Progenitor cell of endocrine pancreas (in vitro differentiated cells): ENCODE measurements at regions not wholly inside any gene's neighbourhood (a gene's known extent, or its start where the extent isn't known, plus 50 kb on each side); places are given as distances from the start of the nearest gene placed in this dataset.

ENCODE experiments used
- DNase-seq: peaks from one replicate; pipeline ENCODE4 v3.0.0; 2021; ENCODE audit warnings: low spot score; ENCODE audit not compliant: unreplicated experiment
- H3K27ac Mint-ChIP-seq: 2 replicates; pipeline ENCODE4 v1.8.0; 2021; ENCODE audit warnings: mild to moderate bottlenecking, moderate library complexity, mixed read lengths
- H3K27me3 Mint-ChIP-seq: 2 replicates; pipeline ENCODE4 v1.8.0; 2021; ENCODE audit warnings: mixed read lengths
- H3K36me3 Mint-ChIP-seq: 2 replicates; pipeline ENCODE4 v1.8.0; 2022; ENCODE audit warnings: mixed read lengths; ENCODE audit not compliant: insufficient read depth
- H3K4me1 Mint-ChIP-seq: 2 replicates; pipeline ENCODE4 v1.8.0; 2021; ENCODE audit warnings: low read depth, mixed read lengths
- H3K4me3 Mint-ChIP-seq: 2 replicates; pipeline ENCODE4 v1.8.0; 2021; ENCODE audit warnings: low read depth, mild to moderate bottlenecking, moderate library complexity, mixed read lengths
- H3K9me3 Mint-ChIP-seq: 2 replicates; pipeline ENCODE4 v1.8.0; 2021; ENCODE audit warnings: low read depth, mixed read lengths
- TF ChIP-seq, protein P1 (sequence below): fragments of 200-600 bp; sonication (generic); IDR thresholded peaks from one replicate; pipeline ENCODE4 v1.5.0; 2021; ENCODE audit warnings: antibody characterized with exemption, mild to moderate bottlenecking; ENCODE audit not compliant: unreplicated experiment

DNA sequence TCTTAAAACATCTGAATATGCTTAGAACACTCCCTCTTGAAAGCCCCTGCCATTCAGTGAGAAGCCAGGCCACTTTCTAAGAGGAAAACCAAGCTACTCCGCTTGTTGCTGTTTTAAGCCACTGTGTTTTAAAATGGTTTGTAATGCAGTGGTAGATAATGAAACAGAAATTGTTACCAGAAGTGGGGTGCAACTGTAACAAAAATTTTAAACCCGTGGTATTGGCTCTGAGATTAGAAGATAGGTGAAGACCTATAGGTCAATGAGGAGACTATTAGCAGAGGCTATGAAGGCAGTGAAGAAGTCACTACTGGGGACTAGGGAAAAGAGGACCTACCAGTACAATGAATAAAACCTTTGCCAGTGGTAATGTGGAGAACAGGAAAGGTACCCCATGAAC lies 266.5 kb downstream of the IRF8 start:
- Mint-ChIP-seq H3K4me1 (no peaks in the 10 kb centered on the region), H3K27me3 (peaks cover 36% of the 10 kb centered on the region), H3K36me3 (peaks cover 2% of the 10 kb centered on the region), H3K4me3 (no peak overlapping the region), H3K9me3 (peaks cover 17% of the 10 kb centered on the region), H3K27ac (no peak overlapping the region)
- DNase-seq, result no peak
- TF ChIP-seq, protein P1, sequence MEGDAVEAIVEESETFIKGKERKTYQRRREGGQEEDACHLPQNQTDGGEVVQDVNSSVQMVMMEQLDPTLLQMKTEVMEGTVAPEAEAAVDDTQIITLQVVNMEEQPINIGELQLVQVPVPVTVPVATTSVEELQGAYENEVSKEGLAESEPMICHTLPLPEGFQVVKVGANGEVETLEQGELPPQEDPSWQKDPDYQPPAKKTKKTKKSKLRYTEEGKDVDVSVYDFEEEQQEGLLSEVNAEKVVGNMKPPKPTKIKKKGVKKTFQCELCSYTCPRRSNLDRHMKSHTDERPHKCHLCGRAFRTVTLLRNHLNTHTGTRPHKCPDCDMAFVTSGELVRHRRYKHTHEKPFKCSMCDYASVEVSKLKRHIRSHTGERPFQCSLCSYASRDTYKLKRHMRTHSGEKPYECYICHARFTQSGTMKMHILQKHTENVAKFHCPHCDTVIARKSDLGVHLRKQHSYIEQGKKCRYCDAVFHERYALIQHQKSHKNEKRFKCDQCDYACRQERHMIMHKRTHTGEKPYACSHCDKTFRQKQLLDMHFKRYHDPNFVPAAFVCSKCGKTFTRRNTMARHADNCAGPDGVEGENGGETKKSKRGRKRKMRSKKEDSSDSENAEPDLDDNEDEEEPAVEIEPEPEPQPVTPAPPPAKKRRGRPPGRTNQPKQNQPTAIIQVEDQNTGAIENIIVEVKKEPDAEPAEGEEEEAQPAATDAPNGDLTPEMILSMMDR, result no peak

DNA sequence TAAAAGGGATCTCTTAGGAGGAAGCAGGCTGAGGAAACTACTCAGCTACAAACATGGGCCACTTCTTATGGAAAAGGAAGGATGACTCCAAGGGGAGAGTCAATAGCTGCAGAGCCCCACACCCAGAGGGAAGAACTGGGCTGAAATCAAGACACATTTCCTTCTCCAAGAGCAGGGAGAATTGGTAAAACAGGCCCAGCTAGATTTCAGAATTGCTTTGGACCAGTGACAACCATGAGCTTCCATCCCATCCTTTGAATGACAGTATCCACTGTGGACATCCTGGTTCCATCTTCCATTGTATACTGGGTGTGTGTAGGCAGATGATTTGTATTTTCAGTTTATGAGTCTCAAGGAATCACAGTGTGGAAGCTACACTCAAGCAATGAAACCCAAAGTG lies 267.5 kb downstream of the IRF8 start:
- no peak for DNase-seq
- H3K4me1 Mint-ChIP-seq, result no peaks in the 10 kb centered on the region
- peaks cover 2% of the 10 kb centered on the region for H3K36me3 Mint-ChIP-seq
- H3K4me3 Mint-ChIP-seq, result no peak overlapping the region
- H3K9me3 Mint-ChIP-seq, result peaks cover 17% of the 10 kb centered on the region
- TF ChIP-seq, protein P1, result no peak
- peaks cover 36% of the 10 kb centered on the region for H3K27me3 Mint-ChIP-seq
- no peak overlapping the region for H3K27ac Mint-ChIP-seq

DNA sequence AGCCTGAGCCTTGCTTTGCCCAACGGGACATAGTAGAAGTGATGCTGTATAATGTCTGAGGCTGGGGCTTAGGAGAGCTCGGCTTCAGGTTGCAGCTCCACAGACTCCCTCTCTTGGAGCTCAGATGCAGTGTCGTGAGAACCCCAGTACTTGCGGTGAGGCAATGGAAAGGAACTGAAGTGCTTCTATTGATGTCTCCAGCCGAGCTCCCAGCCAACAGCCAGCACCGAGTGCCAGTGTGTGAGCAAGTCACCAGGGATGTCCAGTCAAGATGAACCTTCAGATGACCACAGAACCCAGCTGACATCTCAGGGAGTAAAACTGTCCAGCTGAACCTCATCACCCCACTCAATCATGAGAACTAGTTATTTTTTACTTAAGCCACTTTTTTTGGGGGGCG lies 268.1 kb downstream of the IRF8 start:
- Mint-ChIP-seq H3K4me3 (no peak overlapping the region), H3K27ac (no peak overlapping the region), H3K27me3 (peaks cover 36% of the 10 kb centered on the region), H3K9me3 (peaks cover 17% of the 10 kb centered on the region), H3K36me3 (peaks cover 2% of the 10 kb centered on the region), H3K4me1 (no peaks in the 10 kb centered on the region)
- TF ChIP-seq, protein P1, result no peak
- DNase-seq, result no peak

DNA sequence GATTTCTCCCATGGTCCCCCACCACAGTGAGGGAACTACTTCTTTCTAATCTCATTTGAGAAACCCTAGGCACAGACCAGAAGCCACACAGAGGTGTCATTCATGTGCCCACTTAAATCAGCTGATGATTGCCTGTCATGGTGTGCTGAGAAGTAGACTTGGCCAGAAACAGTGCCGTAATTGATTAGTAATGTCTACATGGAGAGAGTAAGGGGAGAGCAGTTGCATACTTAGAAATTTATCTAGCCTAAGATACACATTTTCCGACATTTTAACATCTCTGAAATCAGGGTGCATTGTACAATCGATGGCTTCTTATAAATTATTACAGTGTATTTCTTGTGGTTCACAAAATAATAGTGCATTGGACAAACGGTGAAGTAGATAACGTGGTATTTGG lies 271.8 kb downstream of the IRF8 start:
- TF ChIP-seq, protein P1, result no peak
- no peak for DNase-seq
- Mint-ChIP-seq H3K36me3 (no peaks in the 10 kb centered on the region), H3K4me1 (no peaks in the 10 kb centered on the region), H3K27ac (no peak overlapping the region), H3K4me3 (no peak overlapping the region), H3K27me3 (peaks cover 46% of the 10 kb centered on the region), H3K9me3 (peaks cover 7% of the 10 kb centered on the region)

- Mint-ChIP-seq H3K36me3 (no peaks in the 10 kb centered on the region), H3K9me3 (peaks cover under 1% of the 10 kb centered on the region), H3K4me3 (no peak overlapping the region), H3K27ac (no peak overlapping the region), H3K27me3 (peaks cover 46% of the 10 kb centered on the region), H3K4me1 (no peaks in the 10 kb centered on the region)
- DNase-seq, result no peak
- TF ChIP-seq, protein P1, result no peak
Measured at GRCh38 chr16:86171329-86171728, 272.4 kb downstream of the IRF8 start.
